HFFc6 (cell line): ENCODE measurements at regions not wholly inside any gene's neighbourhood (a gene's known extent, or its start where the extent isn't known, plus 50 kb on each side); places are given as distances from the start of the nearest gene placed in this dataset.

Source experiments
- DNase-seq: peaks from one replicate; pipeline ENCODE4 v3.0.0-alpha.2; 2018
- H3K27ac Mint-ChIP-seq: 2 replicates; pipeline ENCODE4 v1.8.0; 2020; ENCODE audit warnings: mild to moderate bottlenecking, mixed read lengths
- H3K27me3 Mint-ChIP-seq: 2 replicates; pipeline ENCODE4 v1.8.0; 2021; ENCODE audit warnings: mild to moderate bottlenecking, moderate library complexity, mixed read lengths; ENCODE audit not compliant: insufficient read depth
- H3K36me3 Mint-ChIP-seq: 2 replicates; pipeline ENCODE4 v1.8.0; 2021; ENCODE audit warnings: low read depth, mixed read lengths
- H3K4me1 Mint-ChIP-seq: 2 replicates; pipeline ENCODE4 v1.8.0; 2020; ENCODE audit warnings: low read depth, mixed read lengths
- H3K4me3 Mint-ChIP-seq: 2 replicates; pipeline ENCODE4 v1.8.0; 2020; ENCODE audit warnings: mild to moderate bottlenecking, moderate library complexity, mixed read lengths
- H3K9me3 Mint-ChIP-seq: 2 replicates; pipeline ENCODE4 v1.8.0; 2020; ENCODE audit warnings: mild to moderate bottlenecking, mixed read lengths
- CTCF ChIP-seq: fragments of 200-600 bp; sonication (generic); IDR thresholded peaks from 2 replicates; pipeline ENCODE4 v1.5.0; 2021; ENCODE audit warnings: antibody characterized with exemption, mild to moderate bottlenecking

GRCh38 chr3:6723205-6723604, 137.7 kb upstream of the GRM7 start:
- Mint-ChIP-seq H3K27me3 (no peaks in the 10 kb centered on the region), H3K4me1 (no peaks in the 10 kb centered on the region), H3K36me3 (no peaks in the 10 kb centered on the region; the same call in 1 of the 2 replicates), H3K9me3 (peaks cover 54% of the 10 kb centered on the region), H3K27ac (no peak overlapping the region), H3K4me3 (no peak overlapping the region)
- TF ChIP-seq CTCF = no peak
- DNase-seq = no peak

- H3K36me3 Mint-ChIP-seq = no peaks in the 10 kb centered on the region; the same call in 1 of the 2 replicates
- no peaks in the 10 kb centered on the region for H3K4me1 Mint-ChIP-seq
- H3K9me3 Mint-ChIP-seq = peaks cover 48% of the 10 kb centered on the region
- H3K4me3 Mint-ChIP-seq = no peak overlapping the region
- H3K27ac Mint-ChIP-seq = no peak overlapping the region
- H3K27me3 Mint-ChIP-seq = no peaks in the 10 kb centered on the region
- DNase-seq = no peak
- TF ChIP-seq CTCF = no peak
Measured at GRCh38 chr3:6726811-6727210, 134.1 kb upstream of the GRM7 start.

- Mint-ChIP-seq H3K4me1 (no peaks in the 10 kb centered on the region), H3K36me3 (no peaks in the 10 kb centered on the region), H3K27ac (no peak overlapping the region), H3K4me3 (no peak overlapping the region), H3K27me3 (no peaks in the 10 kb centered on the region), H3K9me3 (peaks cover 50% of the 10 kb centered on the region)
- no peak for TF ChIP-seq CTCF
- DNase-seq = no peak
Measured at GRCh38 chr3:6732807-6733206, 128.1 kb upstream of the GRM7 start.

GRCh38 chr3:6733699-6734394, 127.1 kb upstream of the GRM7 start:
- Mint-ChIP-seq H3K36me3 (no peaks in the 10 kb centered on the region), H3K27me3 (no peaks in the 10 kb centered on the region), H3K9me3 (peaks cover 50% of the 10 kb centered on the region), H3K4me3 (no peak overlapping the region), H3K27ac (no peak overlapping the region), H3K4me1 (no peaks in the 10 kb centered on the region)
- TF ChIP-seq CTCF = no peak
- DNase-seq = no peak

GRCh38 chr3:6734395-6734746, 126.5 kb upstream of the GRM7 start:
- no peak for DNase-seq
- no peaks in the 10 kb centered on the region for H3K36me3 Mint-ChIP-seq
- H3K4me1 Mint-ChIP-seq = no peaks in the 10 kb centered on the region
- no peak for TF ChIP-seq CTCF
- no peaks in the 10 kb centered on the region for H3K27me3 Mint-ChIP-seq
- no peak overlapping the region for H3K4me3 Mint-ChIP-seq
- peaks cover 51% of the 10 kb centered on the region for H3K9me3 Mint-ChIP-seq
- H3K27ac Mint-ChIP-seq = no peak overlapping the region
